ENCODE measurements at regions not wholly inside any gene's neighbourhood (a gene's known extent, or its start where the extent isn't known, plus 50 kb on each side); places are given as distances from the start of the nearest gene placed in this dataset.

GRCh38 chr9:18045326-18045725 lies 428.6 kb upstream of the ADAMTSL1 start:
- no peaks in the 10 kb centered on the region for H3K79me2 ChIP-seq (ENCODE audit: control insufficient read depth, insufficient read depth, low read length)
- no peak for DNase-seq (ENCODE audit: low read depth, low spot score)
- peaks cover 0 to 2% of the 10 kb centered on the region in 2 experiments for H3K27me3 ChIP-seq (ENCODE audit: control insufficient read depth in 2 of 2, insufficient read depth in 2 of 2, low read length in 2 of 2)
- H2AFZ ChIP-seq (ENCODE audit: low read depth, low read length) = no peak overlapping the region
- ChIA-PET POLR2A (no interaction called here), CTCF (no interaction called here)
- no peaks in the 10 kb centered on the region for H3K9me1 ChIP-seq (replicated peaks; ENCODE audit: control insufficient read depth, extremely low read depth, insufficient read depth, low read length)
- no peak overlapping the region for H3K4me3 ChIP-seq (replicated peaks in 1 of 3; ENCODE audit: insufficient read depth in 1 of 3, low read depth in 1 of 3, low read length in 3 of 3)
- no peak overlapping the region for H3K27ac ChIP-seq (ENCODE audit: insufficient read depth, low read depth, low read length)
- BruUV-seq (replicated peaks) = no TSS peak
- TF ChIP-seq GATA2 (IDR thresholded peaks at IDR 0.05; ENCODE audit: insufficient read depth, insufficient read length, low read depth, low read length) (no peak), MAX (IDR thresholded peaks at IDR 0.05; ENCODE audit: insufficient read depth, insufficient read length) (no peak), EZH2 (IDR thresholded peaks at IDR 0.05; ENCODE audit: borderline replicate concordance, low read depth, low read length, severe bottlenecking) (no peak), POLR2AphosphoS5 (IDR thresholded peaks at IDR 0.05; ENCODE audit: insufficient read depth, low read depth, low read length) (no peak), FOS (IDR thresholded peaks at IDR 0.05; ENCODE audit: borderline replicate concordance, insufficient read depth, low read length) (no peak)
- no peaks in the 10 kb centered on the region for H3K9me3 ChIP-seq (replicated peaks; ENCODE audit: control insufficient read depth, insufficient read depth, low read length)
- intact Hi-C loops (cut with micrococcal nuclease) (no loop called here), dilution Hi-C loops (cut with MboI; ENCODE audit: extremely low pct_ligation_motif_present, low sequenced_read_pairs) (no loop called here)
- H4K20me1 ChIP-seq (replicated peaks; ENCODE audit: control insufficient read depth, extremely low read depth, insufficient read depth, low read length) = no peaks in the 10 kb centered on the region
- no peak overlapping the region for H3K9ac ChIP-seq (replicated peaks; ENCODE audit: extremely low read depth, insufficient read depth, low read length)
- no peaks in the 10 kb centered on the region for H3K36me3 ChIP-seq (ENCODE audit: control insufficient read depth in 2 of 2, extremely low read depth in 1 of 2, insufficient read depth in 2 of 2, low read length in 2 of 2)
- H3K4me2 ChIP-seq (ENCODE audit: insufficient read depth, low read length) = no peak overlapping the region
- H3K4me1 ChIP-seq (ENCODE audit: control insufficient read depth, extremely low read depth, insufficient read depth, low read length) = no peaks in the 10 kb centered on the region
- no peak for FAIRE-seq

- Histone ChIP-seq H3K9me1 (replicated peaks; ENCODE audit: control insufficient read depth, extremely low read depth, insufficient read depth, low read length) (no peaks in the 10 kb centered on the region), H3K9me3 (replicated peaks; ENCODE audit: control insufficient read depth, insufficient read depth, low read length) (no peaks in the 10 kb centered on the region), H4K20me1 (replicated peaks; ENCODE audit: control insufficient read depth, extremely low read depth, insufficient read depth, low read length) (no peaks in the 10 kb centered on the region), H3K4me3 (replicated peaks in 1 of 3; ENCODE audit: insufficient read depth in 1 of 3, low read depth in 1 of 3, low read length in 3 of 3) (no peak overlapping the region), H3K79me2 (ENCODE audit: control insufficient read depth, insufficient read depth, low read length) (no peaks in the 10 kb centered on the region), H3K27ac (ENCODE audit: insufficient read depth, low read depth, low read length) (no peak overlapping the region), H3K9ac (replicated peaks; ENCODE audit: extremely low read depth, insufficient read depth, low read length) (no peak overlapping the region), H2AFZ (ENCODE audit: low read depth, low read length) (no peak overlapping the region), H3K4me1 (ENCODE audit: control insufficient read depth, extremely low read depth, insufficient read depth, low read length) (no peaks in the 10 kb centered on the region), H3K36me3 (ENCODE audit: control insufficient read depth in 2 of 2, extremely low read depth in 1 of 2, insufficient read depth in 2 of 2, low read length in 2 of 2) (no peaks in the 10 kb centered on the region), H3K4me2 (ENCODE audit: insufficient read depth, low read length) (no peak overlapping the region), H3K27me3 (ENCODE audit: control insufficient read depth in 2 of 2, insufficient read depth in 2 of 2, low read length in 2 of 2) (peaks cover 0 to 2% of the 10 kb centered on the region in 2 experiments)
- BruUV-seq (replicated peaks) = no TSS peak
- DNase-seq (ENCODE audit: low read depth, low spot score) = no peak
- ChIA-PET POLR2A (no interaction called here), CTCF (no interaction called here)
- no peak for FAIRE-seq
- dilution Hi-C loops (cut with MboI; ENCODE audit: extremely low pct_ligation_motif_present, low sequenced_read_pairs) (no loop called here), intact Hi-C loops (cut with micrococcal nuclease) (no loop called here)
- TF ChIP-seq JUN (IDR thresholded peaks at IDR 0.05; ENCODE audit: borderline replicate concordance, insufficient read depth, insufficient read length, low read depth) = no peak
Observed at GRCh38 chr9:18046068-18046467, 427.9 kb upstream of the ADAMTSL1 start.
